Activated CD8-positive, alpha-beta memory T cell treated with anti-CD3 and anti-CD28 coated beads, Interleukin-2, amount 10 ng/mL, durations not matched to agents 7 days and 5 days (primary cell): ENCODE measurements at regions not wholly inside any gene's neighbourhood (a gene's known extent, or its start where the extent isn't known, plus 50 kb on each side); places are given as distances from the start of the nearest gene placed in this dataset.

ENCODE experiments used
- ATAC-seq: fragments of 150-1000 bp; cut with Tn5 transposase; one replicate; pipeline ENCODE4 v1.10.0; 2021; ENCODE audit warnings: moderate library complexity
- CTCF ChIA-PET: fragments of 350-600 bp; sonication (Branson Sonifier 250); formaldehyde crosslinking; loops from one replicate; lab custom pipeline; 2021; ENCODE audit warnings: antibody characterized with exemption; lab: Charles Lee
- DNase-seq: peaks from one replicate; pipeline ENCODE4 v3.0.0-alpha.2; 2020
- H3K27ac Mint-ChIP-seq: one replicate; pipeline ENCODE4 v1.8.0; 2021; ENCODE audit warnings: mild to moderate bottlenecking, mixed read lengths
- H3K27me3 Mint-ChIP-seq: one replicate; pipeline ENCODE4 v1.8.0; 2021; ENCODE audit warnings: mixed read lengths
- H3K36me3 Mint-ChIP-seq: one replicate; pipeline ENCODE4 v1.8.0; 2021; ENCODE audit warnings: mild to moderate bottlenecking, mixed read lengths
- H3K4me1 Mint-ChIP-seq: one replicate; pipeline ENCODE4 v1.8.0; 2021; ENCODE audit warnings: mixed read lengths
- H3K4me3 Mint-ChIP-seq: one replicate; pipeline ENCODE4 v1.8.0; 2021; ENCODE audit warnings: mild to moderate bottlenecking, moderate library complexity, mixed read lengths
- H3K9me3 Mint-ChIP-seq: one replicate; pipeline ENCODE4 v1.8.0; 2022; ENCODE audit warnings: low read depth, mixed read lengths

DNA sequence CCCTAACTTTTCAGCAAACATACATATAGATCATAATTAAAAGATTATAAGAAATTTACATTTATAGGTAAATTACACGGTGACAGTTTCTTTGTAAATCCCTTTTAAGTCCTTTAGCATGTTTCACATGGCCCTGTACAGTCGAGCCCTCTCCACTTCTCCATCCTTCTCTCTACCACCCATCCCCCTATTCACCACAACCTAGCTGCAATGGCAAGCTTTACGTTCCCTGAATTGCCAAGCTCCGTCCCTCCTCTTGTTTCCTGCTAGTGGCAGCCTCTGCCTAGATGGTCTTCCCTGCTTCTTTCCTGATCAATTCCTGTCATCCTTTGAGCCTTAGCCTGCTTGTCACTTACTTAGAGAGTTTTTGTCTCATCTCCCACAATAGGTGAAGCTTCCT is 116.2 kb downstream of the TMA16 start:
- DNase-seq (no peak), ATAC-seq (no peak)
- CTCF ChIA-PET, result no interaction called here
- Mint-ChIP-seq H3K4me3 (no peak overlapping the region), H3K27me3 (no peaks in the 10 kb centered on the region), H3K4me1 (peaks cover 3% of the 10 kb centered on the region), H3K27ac (no peak overlapping the region), H3K9me3 (no peaks in the 10 kb centered on the region), H3K36me3 (no peaks in the 10 kb centered on the region)

DNA sequence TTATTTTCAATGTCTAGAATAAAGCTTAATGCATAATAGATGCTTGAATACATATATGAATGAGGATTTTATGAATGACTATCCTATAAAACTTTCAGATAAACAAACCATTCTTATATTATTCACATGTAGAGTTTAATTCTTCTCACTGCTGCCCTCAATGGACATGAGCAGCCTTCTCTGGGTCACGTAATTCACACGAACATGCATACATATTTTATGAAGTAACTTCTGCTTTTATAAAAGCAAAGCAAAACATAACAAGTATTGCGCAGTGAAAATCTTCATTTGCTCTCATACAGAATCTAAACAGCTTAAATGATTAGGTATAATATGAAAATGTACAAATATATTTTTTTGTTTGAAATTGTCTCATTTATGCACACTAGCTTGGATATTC is 116.7 kb downstream of the TMA16 start:
- DNase-seq (no peak), ATAC-seq (no peak)
- CTCF ChIA-PET, result interaction anchor here (0.9 kb wide), 1 partner anchor 12 kb away, joined by 3 read pairs; no protein-coding TSS in a partner anchor
- no peaks in the 10 kb centered on the region for H3K27me3 Mint-ChIP-seq
- peaks cover 3% of the 10 kb centered on the region for H3K4me1 Mint-ChIP-seq
- no peak overlapping the region for H3K27ac Mint-ChIP-seq
- no peaks in the 10 kb centered on the region for H3K9me3 Mint-ChIP-seq
- no peaks in the 10 kb centered on the region for H3K36me3 Mint-ChIP-seq
- no peak overlapping the region for H3K4me3 Mint-ChIP-seq

DNA sequence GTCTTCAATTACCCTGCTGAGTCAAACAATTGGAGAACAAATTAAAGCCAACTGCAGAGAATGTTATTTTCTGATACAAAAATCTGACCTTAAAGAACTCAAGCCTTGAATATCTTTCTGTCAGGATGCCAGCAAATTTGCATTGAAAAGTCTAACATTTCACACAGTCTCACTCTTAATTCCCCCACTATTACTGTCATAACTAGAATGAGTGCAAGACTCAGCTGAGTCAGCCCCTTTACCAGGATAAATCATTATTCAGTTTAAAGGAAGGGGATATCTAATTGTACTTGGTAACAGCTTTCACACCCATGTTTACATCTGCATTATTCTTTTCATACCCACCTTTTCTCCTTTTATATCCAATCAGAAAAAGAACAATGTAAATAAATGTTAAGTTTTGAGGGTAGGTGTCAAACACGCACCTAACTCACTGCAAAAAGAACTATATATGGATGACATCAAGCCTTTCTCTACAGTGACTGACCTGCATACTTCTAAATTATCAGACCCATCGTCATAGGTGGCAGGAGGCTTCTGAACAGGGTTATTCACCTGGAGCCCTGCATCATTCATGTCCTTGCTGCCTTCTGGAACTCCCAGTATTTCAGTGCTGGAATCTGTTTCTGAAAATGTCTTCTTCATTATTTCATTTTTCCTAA is 117.4 kb downstream of the TMA16 start:
- CTCF ChIA-PET, result interaction anchor here (0.9 kb wide), 1 partner anchor 13 kb away, joined by 3 read pairs; no protein-coding TSS in a partner anchor
- no peak overlapping the region for H3K27ac Mint-ChIP-seq
- no peaks in the 10 kb centered on the region for H3K9me3 Mint-ChIP-seq
- no peak for ATAC-seq
- H3K27me3 Mint-ChIP-seq, result no peaks in the 10 kb centered on the region
- H3K4me1 Mint-ChIP-seq, result peaks cover 3% of the 10 kb centered on the region
- DNase-seq, result no peak
- no peaks in the 10 kb centered on the region for H3K36me3 Mint-ChIP-seq
- no peak overlapping the region for H3K4me3 Mint-ChIP-seq

DNA sequence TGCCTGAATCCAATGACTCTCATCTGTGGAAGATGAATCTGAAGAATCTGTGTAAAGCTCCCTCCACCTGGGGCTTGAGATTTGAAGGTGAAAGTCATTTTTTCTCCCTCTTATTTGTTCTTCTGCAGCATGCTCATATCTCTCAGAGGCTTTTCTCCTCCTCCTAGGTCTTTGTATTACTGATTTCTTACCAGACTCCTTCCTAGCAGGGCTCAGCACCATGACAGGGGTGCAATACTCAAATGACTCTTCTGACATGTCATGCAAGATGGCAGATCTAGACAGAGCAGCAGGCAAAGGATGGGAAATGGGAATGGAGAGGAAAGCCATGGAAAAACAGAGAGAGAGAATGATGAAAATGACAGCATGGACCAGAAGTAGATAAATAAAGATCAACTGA is 118.3 kb downstream of the TMA16 start:
- H3K27ac Mint-ChIP-seq, result no peak overlapping the region
- H3K9me3 Mint-ChIP-seq, result no peaks in the 10 kb centered on the region
- no peaks in the 10 kb centered on the region for H3K36me3 Mint-ChIP-seq
- no peaks in the 10 kb centered on the region for H3K4me1 Mint-ChIP-seq
- ATAC-seq (no peak), DNase-seq (no peak)
- CTCF ChIA-PET, result no interaction called here
- H3K27me3 Mint-ChIP-seq, result no peaks in the 10 kb centered on the region
- H3K4me3 Mint-ChIP-seq, result no peak overlapping the region

DNA sequence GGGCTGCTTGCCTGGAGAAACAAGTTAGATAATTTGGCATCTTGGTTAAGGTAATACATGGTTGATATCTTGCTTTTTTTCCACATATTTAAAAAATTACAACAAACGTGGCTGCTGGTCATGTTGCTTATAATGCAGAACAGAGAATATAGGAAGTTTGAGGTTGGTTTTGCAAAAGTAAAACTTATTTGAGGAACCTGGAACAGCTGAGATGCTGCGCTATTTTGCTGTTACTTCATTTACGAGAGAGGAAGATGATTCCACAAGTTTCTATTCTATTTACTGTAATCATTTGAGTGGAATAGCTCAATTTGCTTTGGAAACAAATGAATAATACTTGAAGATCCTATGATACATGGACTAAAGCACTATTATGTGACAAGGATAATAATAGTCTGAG is 118.9 kb downstream of the TMA16 start:
- H3K4me3 Mint-ChIP-seq, result no peak overlapping the region
- DNase-seq (no peak), ATAC-seq (no peak)
- H3K27ac Mint-ChIP-seq, result no peak overlapping the region
- CTCF ChIA-PET, result no interaction called here
- no peaks in the 10 kb centered on the region for H3K27me3 Mint-ChIP-seq
- no peaks in the 10 kb centered on the region for H3K4me1 Mint-ChIP-seq
- H3K9me3 Mint-ChIP-seq, result no peaks in the 10 kb centered on the region
- H3K36me3 Mint-ChIP-seq, result no peaks in the 10 kb centered on the region

DNA sequence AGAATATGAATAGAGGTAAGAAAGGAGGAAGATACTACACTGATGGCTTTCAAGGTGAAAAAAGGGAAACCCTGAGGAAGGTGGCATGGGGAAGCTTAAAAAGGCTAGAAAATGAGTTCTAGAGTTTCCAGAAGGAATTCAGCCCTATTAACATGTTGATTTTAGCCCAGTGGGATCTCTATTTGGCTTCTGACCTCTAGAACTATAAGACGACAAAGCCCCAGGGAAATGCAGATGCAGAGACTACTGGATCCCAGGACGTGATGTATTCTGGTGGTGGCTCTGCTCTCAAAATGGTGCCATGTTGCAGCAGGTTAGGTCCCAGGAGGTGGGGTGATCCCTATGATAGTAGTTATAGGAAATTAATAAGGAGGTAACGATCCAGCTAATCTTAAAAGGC is 120.4 kb downstream of the TMA16 start:
- Mint-ChIP-seq H3K27me3 (no peaks in the 10 kb centered on the region), H3K4me1 (no peaks in the 10 kb centered on the region), H3K4me3 (no peak overlapping the region), H3K36me3 (no peaks in the 10 kb centered on the region), H3K9me3 (no peaks in the 10 kb centered on the region), H3K27ac (no peak overlapping the region)
- no peak for ATAC-seq
- CTCF ChIA-PET, result no interaction called here
- no peak for DNase-seq

DNA sequence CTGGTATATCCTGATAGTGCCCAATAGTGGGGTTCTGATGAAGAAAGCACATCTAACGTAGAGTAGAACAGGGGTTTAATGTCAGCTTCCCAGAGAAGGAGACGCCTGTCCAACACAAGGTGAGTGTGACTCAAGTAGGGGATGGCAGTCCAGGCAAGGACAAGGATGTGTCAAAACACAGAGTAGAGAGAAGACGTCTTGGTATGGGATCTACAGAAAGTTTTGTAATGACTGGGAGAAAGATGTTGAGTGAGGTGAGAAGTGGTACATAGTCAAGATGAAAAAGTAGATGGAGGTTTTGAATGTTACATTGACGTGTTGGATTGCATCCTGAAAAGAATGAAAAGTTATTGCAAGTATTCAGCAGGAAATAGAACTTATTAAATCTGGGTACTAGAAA is 124.4 kb downstream of the TMA16 start:
- ATAC-seq, result no peak
- no peaks in the 10 kb centered on the region for H3K27me3 Mint-ChIP-seq

DNA sequence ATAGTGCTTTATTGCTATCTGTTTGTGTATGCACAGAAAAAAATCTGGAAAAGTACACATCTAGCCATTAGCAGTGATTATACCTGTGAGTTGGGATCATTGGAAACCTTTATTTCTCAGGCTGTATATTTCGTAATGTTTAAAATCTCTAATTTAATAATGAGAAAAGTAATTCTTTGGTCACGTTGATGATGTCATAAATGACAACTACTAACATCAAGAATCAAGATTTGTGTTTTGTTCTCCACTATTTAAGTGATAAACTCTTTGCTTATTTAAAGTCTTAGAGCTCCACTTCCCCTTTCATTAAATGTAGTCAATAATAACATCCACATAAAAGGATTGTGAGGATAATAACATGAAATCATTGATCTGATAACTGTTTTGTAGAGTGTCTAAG is 126.2 kb downstream of the TMA16 start:
- Mint-ChIP-seq H3K9me3 (no peaks in the 10 kb centered on the region), H3K27me3 (no peaks in the 10 kb centered on the region), H3K4me3 (no peak overlapping the region), H3K4me1 (no peaks in the 10 kb centered on the region), H3K36me3 (no peaks in the 10 kb centered on the region), H3K27ac (no peak overlapping the region)
- ATAC-seq (no peak), DNase-seq (no peak)
- CTCF ChIA-PET, result no interaction called here

More for the DNA sequence above, 124.4 kb downstream of the TMA16 start:
- Mint-ChIP-seq H3K27ac (no peak overlapping the region), H3K9me3 (no peaks in the 10 kb centered on the region), H3K36me3 (no peaks in the 10 kb centered on the region), H3K4me3 (no peak overlapping the region), H3K4me1 (no peaks in the 10 kb centered on the region)
- CTCF ChIA-PET, result no interaction called here
- no peak for DNase-seq

DNA sequence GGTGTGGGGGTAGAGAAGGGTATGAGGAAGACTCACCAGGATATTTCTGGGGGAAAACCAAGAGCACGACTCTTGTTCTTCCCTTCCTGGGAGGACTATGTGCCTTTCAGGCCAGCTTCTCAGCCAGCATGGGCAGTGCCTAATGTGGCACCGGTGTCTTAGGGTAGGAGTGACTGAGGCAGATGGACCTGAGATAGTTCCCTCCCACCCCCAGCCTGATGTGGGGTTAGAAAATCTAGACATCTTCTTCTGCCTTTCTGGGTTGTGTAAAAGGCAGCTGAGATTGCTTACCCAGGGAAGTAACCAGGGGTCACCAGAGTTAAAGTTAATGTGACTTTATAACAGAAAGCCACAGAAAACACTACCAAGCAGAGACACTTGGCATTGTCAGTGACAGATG is 127.3 kb downstream of the TMA16 start:
- Mint-ChIP-seq H3K27ac (no peak overlapping the region), H3K27me3 (no peaks in the 10 kb centered on the region)

DNA sequence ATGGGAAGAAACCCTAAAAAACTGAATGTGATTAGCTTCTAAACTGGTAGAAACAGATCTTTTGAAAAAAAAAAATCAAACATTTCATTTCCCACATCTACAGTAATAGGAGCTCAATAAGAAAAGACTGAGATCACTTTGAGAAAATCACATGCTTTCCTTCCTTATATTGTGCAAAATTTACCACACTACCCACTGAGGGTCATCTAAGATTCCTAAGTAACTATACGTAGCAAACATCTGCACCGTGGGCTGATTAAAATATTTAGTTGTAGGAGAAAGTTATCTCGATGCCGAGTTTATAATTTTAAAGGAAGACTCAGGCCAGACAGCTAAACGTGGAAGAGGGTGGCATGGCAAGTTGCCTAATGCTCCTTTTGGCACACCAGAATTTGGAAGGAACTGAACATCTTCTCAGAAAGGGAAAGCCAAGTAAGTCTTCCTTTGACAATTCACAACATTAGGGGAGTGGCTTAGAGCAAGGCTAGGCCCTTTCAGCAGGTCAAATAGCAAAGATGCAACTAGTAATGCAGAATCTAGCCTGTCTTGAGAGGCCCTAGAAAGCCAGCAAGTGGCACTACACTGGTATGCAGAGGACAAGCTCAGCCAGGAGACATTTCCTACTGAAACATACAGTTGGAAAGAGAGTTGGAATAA is 128.0 kb downstream of the TMA16 start:
- no peak for ATAC-seq
- Mint-ChIP-seq H3K9me3 (no peaks in the 10 kb centered on the region), H3K4me3 (no peak overlapping the region), H3K36me3 (no peaks in the 10 kb centered on the region), H3K27ac (no peak overlapping the region), H3K4me1 (no peaks in the 10 kb centered on the region), H3K27me3 (no peaks in the 10 kb centered on the region)
- CTCF ChIA-PET, result no interaction called here
- no peak for DNase-seq

More for the DNA sequence above, 127.3 kb downstream of the TMA16 start:
- Mint-ChIP-seq H3K4me3 (no peak overlapping the region), H3K9me3 (no peaks in the 10 kb centered on the region), H3K36me3 (no peaks in the 10 kb centered on the region), H3K4me1 (no peaks in the 10 kb centered on the region)
- CTCF ChIA-PET, result interaction anchor here (0.6 kb wide), 1 partner anchor 93 kb away, joined by 3 read pairs; no protein-coding TSS in a partner anchor
- DNase-seq (no peak), ATAC-seq (no peak)

DNA sequence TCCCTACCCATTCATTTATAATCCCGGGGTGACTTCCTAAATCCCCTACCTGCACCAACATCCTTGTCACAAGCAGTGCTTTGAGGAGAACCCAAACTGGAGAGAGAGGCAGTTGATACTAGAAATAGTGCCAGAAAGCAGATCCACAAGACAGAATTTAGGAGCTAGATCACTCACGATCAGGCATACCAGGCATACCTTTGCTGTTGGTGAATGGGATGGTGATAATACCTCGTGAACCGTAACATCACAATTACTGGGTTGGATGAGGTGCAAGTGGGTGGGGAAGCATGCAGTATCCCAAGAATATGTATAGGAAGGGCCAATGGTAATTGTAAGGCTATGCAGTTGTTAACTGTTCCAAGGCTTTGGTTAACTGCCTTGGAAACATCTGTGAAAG is 129.3 kb downstream of the TMA16 start:
- no peak overlapping the region for H3K4me3 Mint-ChIP-seq
- H3K9me3 Mint-ChIP-seq, result no peaks in the 10 kb centered on the region
- H3K4me1 Mint-ChIP-seq, result no peaks in the 10 kb centered on the region
- ATAC-seq, result no peak
- no peaks in the 10 kb centered on the region for H3K27me3 Mint-ChIP-seq
- no peaks in the 10 kb centered on the region for H3K36me3 Mint-ChIP-seq
- DNase-seq, result no peak
- CTCF ChIA-PET, result no interaction called here
- H3K27ac Mint-ChIP-seq, result no peak overlapping the region

DNA sequence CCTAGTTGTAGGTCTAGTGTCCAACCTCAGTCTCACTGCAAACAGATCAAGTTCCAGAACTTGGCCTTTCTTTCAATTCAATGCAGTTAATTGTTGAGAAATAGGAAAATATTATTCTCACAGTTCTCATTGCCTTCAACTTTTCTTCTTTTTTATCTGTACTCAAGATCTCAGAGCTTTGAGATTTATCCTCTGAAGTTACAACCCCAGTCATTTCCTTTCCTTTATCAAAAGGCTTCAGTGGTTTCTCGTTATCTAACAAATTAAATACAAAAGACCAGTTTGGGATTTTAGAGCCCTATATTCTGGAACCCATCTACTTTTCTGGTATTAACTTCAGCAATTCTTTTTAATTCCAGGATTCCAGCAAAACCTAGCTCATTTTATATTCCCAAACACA is 130.2 kb downstream of the TMA16 start:
- ATAC-seq, result no peak
- no peak for DNase-seq
- Mint-ChIP-seq H3K27ac (no peak overlapping the region), H3K9me3 (no peaks in the 10 kb centered on the region), H3K36me3 (no peaks in the 10 kb centered on the region), H3K4me1 (no peaks in the 10 kb centered on the region), H3K4me3 (no peak overlapping the region), H3K27me3 (no peaks in the 10 kb centered on the region)
- CTCF ChIA-PET, result no interaction called here

DNA sequence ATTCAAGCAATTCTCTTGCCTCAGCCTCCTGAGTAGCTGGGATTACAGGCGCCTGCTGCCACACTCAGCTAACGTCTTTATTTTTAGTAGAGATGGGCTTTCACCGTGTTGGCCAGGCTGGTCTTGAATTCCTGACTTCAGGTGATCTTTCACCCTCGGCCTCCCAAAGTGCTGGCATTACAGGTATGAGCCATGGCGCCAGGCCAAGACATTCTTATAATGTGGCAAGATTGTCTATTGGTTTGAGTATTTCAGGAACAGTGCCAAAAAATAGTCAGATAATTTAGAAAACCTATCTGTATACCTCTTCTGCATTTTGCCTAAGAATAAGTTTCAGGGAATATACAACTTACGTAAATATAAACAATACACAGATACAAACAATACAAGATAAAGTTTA is 136.8 kb downstream of the TMA16 start:
- Mint-ChIP-seq H3K9me3 (peaks cover 4% of the 10 kb centered on the region), H3K4me3 (no peak overlapping the region), H3K36me3 (no peaks in the 10 kb centered on the region), H3K27ac (no peak overlapping the region), H3K27me3 (no peaks in the 10 kb centered on the region), H3K4me1 (no peaks in the 10 kb centered on the region)
- CTCF ChIA-PET, result no interaction called here
- no peak for DNase-seq
- no peak for ATAC-seq

DNA sequence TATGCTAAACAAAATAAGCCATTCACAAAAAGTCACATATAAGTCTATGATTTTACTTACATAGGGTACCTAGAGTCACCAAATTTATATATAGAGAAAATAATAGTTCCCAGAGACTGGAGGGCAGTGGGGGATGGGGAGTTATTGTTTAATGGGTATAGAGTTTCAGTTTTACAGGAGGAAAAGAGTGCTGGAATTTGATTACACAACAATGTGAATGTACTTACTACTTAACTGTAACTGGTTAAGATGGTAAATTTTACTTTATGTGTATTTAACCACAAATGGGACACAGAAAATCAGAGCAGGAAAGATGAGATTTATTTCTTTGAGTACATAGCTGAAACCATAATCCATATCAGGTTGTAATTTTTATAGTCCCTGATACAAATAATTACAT is 144.4 kb downstream of the TMA16 start:
- no peak for ATAC-seq
- Mint-ChIP-seq H3K4me3 (no peak overlapping the region), H3K4me1 (no peaks in the 10 kb centered on the region), H3K9me3 (no peaks in the 10 kb centered on the region), H3K27me3 (no peaks in the 10 kb centered on the region), H3K36me3 (no peaks in the 10 kb centered on the region), H3K27ac (no peak overlapping the region)
- no peak for DNase-seq
- CTCF ChIA-PET, result no interaction called here
